ENCODE measurements at regions not wholly inside any gene's neighbourhood (a gene's known extent, or its start where the extent isn't known, plus 50 kb on each side); places are given as distances from the start of the nearest gene placed in this dataset.

DNA sequence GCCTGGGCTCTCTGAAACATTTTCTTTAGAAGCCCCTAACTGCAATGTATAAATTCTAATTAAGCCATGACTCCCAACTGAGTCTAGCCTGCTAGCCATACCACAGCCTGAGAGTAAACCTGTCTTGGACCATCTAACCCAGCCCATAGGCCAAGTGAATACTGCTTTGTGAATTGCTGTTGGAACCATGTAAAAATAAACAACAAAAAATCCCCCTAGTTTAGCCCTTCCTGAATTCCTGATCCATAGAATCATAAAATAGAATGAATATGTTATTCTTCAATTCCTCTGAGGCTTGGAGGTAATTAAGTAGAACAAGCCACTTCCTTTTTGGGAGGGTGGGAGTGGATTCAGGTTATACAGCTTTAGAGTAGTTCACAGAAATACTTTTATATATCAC is 1496.4 kb downstream of the MRPL39 start:
- TF ChIP-seq, protein P1, sequence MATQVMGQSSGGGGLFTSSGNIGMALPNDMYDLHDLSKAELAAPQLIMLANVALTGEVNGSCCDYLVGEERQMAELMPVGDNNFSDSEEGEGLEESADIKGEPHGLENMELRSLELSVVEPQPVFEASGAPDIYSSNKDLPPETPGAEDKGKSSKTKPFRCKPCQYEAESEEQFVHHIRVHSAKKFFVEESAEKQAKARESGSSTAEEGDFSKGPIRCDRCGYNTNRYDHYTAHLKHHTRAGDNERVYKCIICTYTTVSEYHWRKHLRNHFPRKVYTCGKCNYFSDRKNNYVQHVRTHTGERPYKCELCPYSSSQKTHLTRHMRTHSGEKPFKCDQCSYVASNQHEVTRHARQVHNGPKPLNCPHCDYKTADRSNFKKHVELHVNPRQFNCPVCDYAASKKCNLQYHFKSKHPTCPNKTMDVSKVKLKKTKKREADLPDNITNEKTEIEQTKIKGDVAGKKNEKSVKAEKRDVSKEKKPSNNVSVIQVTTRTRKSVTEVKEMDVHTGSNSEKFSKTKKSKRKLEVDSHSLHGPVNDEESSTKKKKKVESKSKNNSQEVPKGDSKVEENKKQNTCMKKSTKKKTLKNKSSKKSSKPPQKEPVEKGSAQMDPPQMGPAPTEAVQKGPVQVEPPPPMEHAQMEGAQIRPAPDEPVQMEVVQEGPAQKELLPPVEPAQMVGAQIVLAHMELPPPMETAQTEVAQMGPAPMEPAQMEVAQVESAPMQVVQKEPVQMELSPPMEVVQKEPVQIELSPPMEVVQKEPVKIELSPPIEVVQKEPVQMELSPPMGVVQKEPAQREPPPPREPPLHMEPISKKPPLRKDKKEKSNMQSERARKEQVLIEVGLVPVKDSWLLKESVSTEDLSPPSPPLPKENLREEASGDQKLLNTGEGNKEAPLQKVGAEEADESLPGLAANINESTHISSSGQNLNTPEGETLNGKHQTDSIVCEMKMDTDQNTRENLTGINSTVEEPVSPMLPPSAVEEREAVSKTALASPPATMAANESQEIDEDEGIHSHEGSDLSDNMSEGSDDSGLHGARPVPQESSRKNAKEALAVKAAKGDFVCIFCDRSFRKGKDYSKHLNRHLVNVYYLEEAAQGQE (IDR thresholded peaks at IDR 0.05; ENCODE audit: low read depth) = no peak
- TF ChIP-seq CREB1 (IDR thresholded peaks at IDR 0.05; ENCODE audit: low read depth) (no peak), EP300 (IDR thresholded peaks at IDR 0.05; ENCODE audit: borderline replicate concordance) (no peak), RAD21 (IDR thresholded peaks at IDR 0.05; ENCODE audit: low read depth) (no peak), FOXM1 (IDR thresholded peaks at IDR 0.05; ENCODE audit: borderline replicate concordance, low read depth) (no peak)
